Right atrium auricular region (tissue), 2 donors: ENCODE measurements at regions not wholly inside any gene's neighbourhood (a gene's known extent, or its start where the extent isn't known, plus 50 kb on each side); places are given as distances from the start of the nearest gene placed in this dataset.

Experiments
- DNase-seq: peaks from one replicate; pipeline ENCODE4 v3.0.0-alpha.2; 2019; ENCODE audit warnings: low spot score
- H3K27ac ChIP-seq, 2 donors: fragments of 200-600 bp; sonication (generic); 1 replicate in 1 of 2; 2 replicates in 1 of 2; pipeline ENCODE4 v1.5.1; 2016 to 2019
- H3K27me3 ChIP-seq, 2 donors: fragments of 200-600 bp; sonication (generic); one replicate each; pipeline versions ENCODE4 v1.5.1 to v1.6.0; 2017 to 2019
- H3K36me3 ChIP-seq: fragments of 200-600 bp; sonication (generic); one replicate; pipeline ENCODE4 v1.5.1; 2016
- H3K4me1 ChIP-seq, 2 donors: fragments of 200-600 bp; sonication (generic); one replicate each; pipeline versions ENCODE4 v1.5.1 to v1.6.0; 2017 to 2019
- H3K4me3 ChIP-seq, 2 donors: fragments of 200-600 bp; sonication (generic); 1 replicate in 1 of 2; 2 replicates in 1 of 2; pipeline ENCODE4 v1.5.1; 2017 to 2019; ENCODE audit warnings: mild to moderate bottlenecking in 1 of 2, moderate library complexity in 1 of 2
- H3K9me3 ChIP-seq, 2 donors: fragments of 200-600 bp; sonication (generic); one replicate each; pipeline ENCODE4 v1.5.1; 2019
- CTCF ChIP-seq, 2 donors: fragments of 200-600 bp; sonication (generic); IDR thresholded peaks; one replicate each; pipeline ENCODE4 v1.5.1; 2019; ENCODE audit warnings: antibody characterized with exemption in 2 of 2

GRCh38 chr9:73665253-73665652 lies 513.6 kb downstream of the ANXA1 start:
- Histone ChIP-seq H3K4me1 (no peaks in the 10 kb centered on the region), H3K27me3 (no peaks in the 10 kb centered on the region), H3K4me3 (no peak overlapping the region), H3K27ac (no peak overlapping the region), H3K36me3 (no peaks in the 10 kb centered on the region), H3K9me3 (no peaks in the 10 kb centered on the region)
- no peak for TF ChIP-seq CTCF (IDR thresholded peaks at IDR 0.05)
- DNase-seq: no peak

- no peak for DNase-seq
- H3K36me3 ChIP-seq: no peaks in the 10 kb centered on the region
- TF ChIP-seq CTCF (IDR thresholded peaks at IDR 0.05): no peak
Observed at GRCh38 chr9:73667749-73668148, 516.1 kb downstream of the ANXA1 start.

GRCh38 chr9:73680831-73681230 lies 529.2 kb downstream of the ANXA1 start:
- H3K4me1 ChIP-seq: no peaks in the 10 kb centered on the region
- H3K36me3 ChIP-seq: no peaks in the 10 kb centered on the region
- DNase-seq: no peak
- peaks cover 0 to 13% of the 10 kb centered on the region in 2 donors for H3K9me3 ChIP-seq
- no peak for TF ChIP-seq CTCF (IDR thresholded peaks at IDR 0.05)
- no peak overlapping the region for H3K27ac ChIP-seq
- no peak overlapping the region for H3K4me3 ChIP-seq
- no peaks in the 10 kb centered on the region for H3K27me3 ChIP-seq

More at GRCh38 chr9:73667749-73668148, 516.1 kb downstream of the ANXA1 start:
- H3K27me3 ChIP-seq: no peaks in the 10 kb centered on the region
- no peak overlapping the region for H3K4me3 ChIP-seq
- no peaks in the 10 kb centered on the region for H3K4me1 ChIP-seq
- no peaks in the 10 kb centered on the region for H3K9me3 ChIP-seq
- no peak overlapping the region for H3K27ac ChIP-seq

- Histone ChIP-seq H3K36me3 (no peaks in the 10 kb centered on the region), H3K4me3 (no peak overlapping the region), H3K27me3 (no peaks in the 10 kb centered on the region), H3K9me3 (peaks cover 0 to 13% of the 10 kb centered on the region in 2 donors), H3K27ac (no peak overlapping the region), H3K4me1 (no peaks in the 10 kb centered on the region)
- no peak for TF ChIP-seq CTCF (IDR thresholded peaks at IDR 0.05)
- DNase-seq: no peak
Observed at GRCh38 chr9:73682789-73683188, 531.1 kb downstream of the ANXA1 start.

GRCh38 chr9:73683862-73684591 lies 532.4 kb downstream of the ANXA1 start:
- TF ChIP-seq CTCF (IDR thresholded peaks at IDR 0.05): no peak
- Histone ChIP-seq H3K4me3 (no peak overlapping the region), H3K9me3 (peaks cover 0 to 13% of the 10 kb centered on the region in 2 donors), H3K27me3 (no peaks in the 10 kb centered on the region), H3K27ac (no peak overlapping the region), H3K4me1 (no peaks in the 10 kb centered on the region), H3K36me3 (no peaks in the 10 kb centered on the region)
- DNase-seq: no peak

- TF ChIP-seq CTCF (IDR thresholded peaks at IDR 0.05): no peak
- Histone ChIP-seq H3K27ac (no peak overlapping the region), H3K36me3 (no peaks in the 10 kb centered on the region), H3K4me1 (no peaks in the 10 kb centered on the region), H3K9me3 (peaks cover 0 to 13% of the 10 kb centered on the region in 2 donors), H3K27me3 (no peaks in the 10 kb centered on the region), H3K4me3 (no peak overlapping the region)
- DNase-seq: no peak
Observed at GRCh38 chr9:73684601-73685000, 532.9 kb downstream of the ANXA1 start.
